ENCODE measurements at regions not wholly inside any gene's neighbourhood (a gene's known extent, or its start where the extent isn't known, plus 50 kb on each side); places are given as distances from the start of the nearest gene placed in this dataset.

GRCh38 chr3:23041918-23042696, 161.0 kb upstream of the UBE2E2 start:
- TF ChIP-seq, protein P1, sequence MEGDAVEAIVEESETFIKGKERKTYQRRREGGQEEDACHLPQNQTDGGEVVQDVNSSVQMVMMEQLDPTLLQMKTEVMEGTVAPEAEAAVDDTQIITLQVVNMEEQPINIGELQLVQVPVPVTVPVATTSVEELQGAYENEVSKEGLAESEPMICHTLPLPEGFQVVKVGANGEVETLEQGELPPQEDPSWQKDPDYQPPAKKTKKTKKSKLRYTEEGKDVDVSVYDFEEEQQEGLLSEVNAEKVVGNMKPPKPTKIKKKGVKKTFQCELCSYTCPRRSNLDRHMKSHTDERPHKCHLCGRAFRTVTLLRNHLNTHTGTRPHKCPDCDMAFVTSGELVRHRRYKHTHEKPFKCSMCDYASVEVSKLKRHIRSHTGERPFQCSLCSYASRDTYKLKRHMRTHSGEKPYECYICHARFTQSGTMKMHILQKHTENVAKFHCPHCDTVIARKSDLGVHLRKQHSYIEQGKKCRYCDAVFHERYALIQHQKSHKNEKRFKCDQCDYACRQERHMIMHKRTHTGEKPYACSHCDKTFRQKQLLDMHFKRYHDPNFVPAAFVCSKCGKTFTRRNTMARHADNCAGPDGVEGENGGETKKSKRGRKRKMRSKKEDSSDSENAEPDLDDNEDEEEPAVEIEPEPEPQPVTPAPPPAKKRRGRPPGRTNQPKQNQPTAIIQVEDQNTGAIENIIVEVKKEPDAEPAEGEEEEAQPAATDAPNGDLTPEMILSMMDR (IDR thresholded peaks at IDR 0.05), result no peak
- TF ChIP-seq POLR2A (IDR thresholded peaks at IDR 0.05) (no peak), EP300 (IDR thresholded peaks at IDR 0.05) (no peak), POLR2AphosphoS5 (IDR thresholded peaks at IDR 0.05) (no peak)
